ENCODE measurements at regions not wholly inside any gene's neighbourhood (a gene's known extent, or its start where the extent isn't known, plus 50 kb on each side); places are given as distances from the start of the nearest gene placed in this dataset.
A peak's percentile ranks its signal among the peaks of the same experiment; 100 is the strongest.

DNA sequence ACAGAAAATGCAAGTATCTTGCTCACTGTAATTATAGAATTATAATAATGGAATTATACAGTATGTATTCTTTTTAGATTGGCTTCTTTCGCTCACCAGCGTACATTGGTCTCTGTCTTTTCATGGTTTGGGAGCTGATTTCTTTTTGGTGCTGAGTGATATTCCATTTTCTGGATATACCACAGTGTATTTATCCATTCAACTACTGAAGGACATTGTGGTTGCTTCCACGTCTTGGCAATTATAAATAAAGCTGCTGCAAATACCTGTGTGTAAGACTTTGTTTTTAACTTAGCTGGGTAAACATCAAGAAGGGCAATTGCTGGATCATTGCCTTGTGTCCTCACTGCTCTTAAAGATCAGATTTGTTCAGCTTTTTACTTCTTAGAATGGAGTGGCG is 55.3 kb downstream of the SEPTIN7 start:
- no peak for TF ChIP-seq ZNF766 (CRISPR knock-in tag; conservative IDR thresholded peaks at IDR 0.05)
- TF ChIP-seq ZNF146 (CRISPR knock-in tag; IDR thresholded peaks at IDR 0.05; ENCODE audit: unreplicated experiment): peak; percentile 56
- TF ChIP-seq RBM25 (IDR thresholded peaks at IDR 0.05; ENCODE audit: low read depth, low read length, severe bottlenecking): peak; percentile 48
- no peak for TF ChIP-seq TAF15 (IDR thresholded peaks at IDR 0.05; ENCODE audit: low read depth, low read length)
- no peak overlapping the region for H3K27ac ChIP-seq (ENCODE audit: extremely low read depth, low read depth, low read length)
- no peak for ATAC-seq
- no peaks in the 10 kb centered on the region for H4K20me1 ChIP-seq (replicated peaks; ENCODE audit: control insufficient read depth, insufficient read depth, low read length)
- 0 out of 3 replicates have a peak, but pooled peaks cover 4% of the 10 kb centered on the region for H3K36me3 ChIP-seq (ENCODE audit: control insufficient read depth, insufficient read depth, low read length)
- H3K27me3 ChIP-seq (ENCODE audit: control insufficient read depth in 2 of 2, insufficient read depth in 2 of 2, low read length in 2 of 2): no peaks in the 10 kb centered on the region
- no peaks in the 10 kb centered on the region for H3K4me1 ChIP-seq (replicated peaks in 1 of 2; ENCODE audit: control insufficient read depth in 2 of 2, insufficient read depth in 2 of 2, low read length in 2 of 2)
- DNase-seq (ENCODE audit: extremely low read depth in 1 of 4, low spot score in 3 of 4): no peak
- H3K9ac ChIP-seq (ENCODE audit: insufficient read depth in 1 of 2, low read depth in 2 of 2, low read length in 2 of 2): no peak overlapping the region
- H3K4me3 ChIP-seq: no peak overlapping the region
- in situ Hi-C loops (cut with MboI): no loop called here
- POLR2A ChIA-PET: interaction anchor here (0.8 kb wide), 1 partner anchor 18 kb away, joined by 3 read pairs; no protein-coding TSS in a partner anchor
- no peak for FAIRE-seq
- H3K9me3 ChIP-seq (replicated peaks; ENCODE audit: control insufficient read depth, insufficient read depth, low read depth, low read length): no peaks in the 10 kb centered on the region
- no TSS peak for BruUV-seq (replicated peaks)
- H3K9me1 ChIP-seq (ENCODE audit: control insufficient read depth, insufficient read depth, low read length): no peaks in the 10 kb centered on the region
- intact Hi-C loops (cut with micrococcal nuclease): no loop called here
- H2AFZ ChIP-seq (ENCODE audit: low read depth, low read length): no peak overlapping the region
- CTCF ChIA-PET (ENCODE audit: low intra/inter-chr PET ratio): no interaction called here
- no peak overlapping the region for H3K4me2 ChIP-seq (ENCODE audit: insufficient read depth, low read length)
- WGBS (ENCODE audit: insufficient coverage, low coverage, missing lambda C conversion rate): 68% methylated on average over 4 of the region's 4 CpGs
- peaks cover 30% of the 10 kb centered on the region for H3K79me2 ChIP-seq (ENCODE audit: control insufficient read depth, insufficient read depth, low read length)

DNA sequence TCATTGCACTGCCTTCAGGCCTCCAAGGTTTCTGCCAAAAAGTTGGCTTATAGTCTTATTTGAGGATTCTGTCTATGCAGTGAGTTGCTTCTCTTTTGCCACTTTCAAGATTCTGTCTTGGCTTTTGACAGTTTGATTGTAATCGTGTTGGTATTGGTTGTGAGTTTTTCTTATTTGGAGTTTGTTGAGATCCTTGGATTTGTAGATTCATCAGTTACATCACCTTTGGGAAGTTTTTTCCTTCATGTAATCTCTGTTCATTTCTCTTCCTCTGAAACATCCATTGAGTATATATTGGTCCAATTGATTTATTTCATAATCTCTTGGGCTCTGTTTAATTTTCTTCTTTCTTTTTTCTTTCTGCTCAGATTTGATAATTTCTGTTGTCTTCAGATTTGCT is 59.8 kb downstream of the SEPTIN7 start:
- Histone ChIP-seq H4K20me1 (replicated peaks; ENCODE audit: control insufficient read depth, insufficient read depth, low read length) (no peaks in the 10 kb centered on the region), H3K9me1 (ENCODE audit: control insufficient read depth, insufficient read depth, low read length) (no peaks in the 10 kb centered on the region), H3K9me3 (replicated peaks; ENCODE audit: control insufficient read depth, insufficient read depth, low read depth, low read length) (no peaks in the 10 kb centered on the region), H3K27ac (ENCODE audit: extremely low read depth, low read depth, low read length) (no peak overlapping the region), H3K4me2 (ENCODE audit: insufficient read depth, low read length) (no peak overlapping the region), H3K79me2 (ENCODE audit: control insufficient read depth, insufficient read depth, low read length) (peaks cover 29% of the 10 kb centered on the region), H3K4me3 (no peak overlapping the region), H3K4me1 (replicated peaks in 1 of 2; ENCODE audit: control insufficient read depth in 2 of 2, insufficient read depth in 2 of 2, low read length in 2 of 2) (no peaks in the 10 kb centered on the region), H3K9ac (ENCODE audit: insufficient read depth in 1 of 2, low read depth in 2 of 2, low read length in 2 of 2) (no peak overlapping the region), H2AFZ (ENCODE audit: low read depth, low read length) (no peak overlapping the region), H3K36me3 (ENCODE audit: control insufficient read depth, insufficient read depth, low read length) (peaks cover 18% of the 10 kb centered on the region; the same call in 2 of the 3 replicates), H3K27me3 (ENCODE audit: control insufficient read depth in 2 of 2, insufficient read depth in 2 of 2, low read length in 2 of 2) (no peaks in the 10 kb centered on the region)
- FAIRE-seq (no peak), DNase-seq (ENCODE audit: extremely low read depth in 1 of 4, low spot score in 3 of 4) (no peak), ATAC-seq (no peak)
- BruUV-seq (replicated peaks): no TSS peak
- WGBS (ENCODE audit: insufficient coverage, low coverage, missing lambda C conversion rate): 76% methylated on average over 1 of the region's 1 CpG
- POLR2A ChIA-PET: no interaction called here
- intact Hi-C loops (cut with micrococcal nuclease) (no loop called here), in situ Hi-C loops (cut with MboI) (no loop called here)
- CTCF ChIA-PET (ENCODE audit: low intra/inter-chr PET ratio): no interaction called here
- no peak for TF ChIP-seq ZNF384 (IDR thresholded peaks at IDR 0.05; ENCODE audit: low read depth, low read length)
- TF ChIP-seq, protein P1, sequence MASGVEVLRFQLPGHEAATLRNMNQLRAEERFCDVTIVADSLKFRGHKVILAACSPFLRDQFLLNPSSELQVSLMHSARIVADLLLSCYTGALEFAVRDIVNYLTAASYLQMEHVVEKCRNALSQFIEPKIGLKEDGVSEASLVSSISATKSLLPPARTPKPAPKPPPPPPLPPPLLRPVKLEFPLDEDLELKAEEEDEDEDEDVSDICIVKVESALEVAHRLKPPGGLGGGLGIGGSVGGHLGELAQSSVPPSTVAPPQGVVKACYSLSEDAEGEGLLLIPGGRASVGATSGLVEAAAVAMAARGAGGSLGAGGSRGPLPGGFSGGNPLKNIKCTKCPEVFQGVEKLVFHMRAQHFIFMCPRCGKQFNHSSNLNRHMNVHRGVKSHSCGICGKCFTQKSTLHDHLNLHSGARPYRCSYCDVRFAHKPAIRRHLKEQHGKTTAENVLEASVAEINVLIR (CRISPR knock-in tag; IDR thresholded peaks at IDR 0.05): no peak
- TF ChIP-seq ZNF232 (CRISPR knock-in tag; IDR thresholded peaks at IDR 0.05): no peak
- no peak for TF ChIP-seq MTA3 (IDR thresholded peaks at IDR 0.05; ENCODE audit: borderline replicate concordance)
- no peak for TF ChIP-seq CCAR2 (IDR thresholded peaks at IDR 0.05; ENCODE audit: low read depth, low read length)
- TF ChIP-seq NR2F6 (CRISPR knock-in tag; IDR thresholded peaks at IDR 0.05): no peak
- TF ChIP-seq, protein P2, sequence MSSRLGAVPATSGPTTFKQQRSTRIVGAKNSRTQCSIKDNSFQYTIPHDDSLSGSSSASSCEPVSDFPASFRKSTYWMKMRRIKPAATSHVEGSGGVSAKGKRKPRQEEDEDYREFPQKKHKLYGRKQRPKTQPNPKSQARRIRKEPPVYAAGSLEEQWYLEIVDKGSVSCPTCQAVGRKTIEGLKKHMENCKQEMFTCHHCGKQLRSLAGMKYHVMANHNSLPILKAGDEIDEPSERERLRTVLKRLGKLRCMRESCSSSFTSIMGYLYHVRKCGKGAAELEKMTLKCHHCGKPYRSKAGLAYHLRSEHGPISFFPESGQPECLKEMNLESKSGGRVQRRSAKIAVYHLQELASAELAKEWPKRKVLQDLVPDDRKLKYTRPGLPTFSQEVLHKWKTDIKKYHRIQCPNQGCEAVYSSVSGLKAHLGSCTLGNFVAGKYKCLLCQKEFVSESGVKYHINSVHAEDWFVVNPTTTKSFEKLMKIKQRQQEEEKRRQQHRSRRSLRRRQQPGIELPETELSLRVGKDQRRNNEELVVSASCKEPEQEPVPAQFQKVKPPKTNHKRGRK (tag; IDR thresholded peaks at IDR 0.05): no peak
- TF ChIP-seq TCF7L2 (IDR thresholded peaks at IDR 0.05; ENCODE audit: low read depth, low read length): no peak
- no peak for TF ChIP-seq RAD21 (CRISPR knock-in tag; conservative IDR thresholded peaks at IDR 0.05 in 1 of 2, IDR thresholded peaks at IDR 0.05 in 1 of 2)
